H9 (cell line): ENCODE measurements at regions not wholly inside any gene's neighbourhood (a gene's known extent, or its start where the extent isn't known, plus 50 kb on each side); places are given as distances from the start of the nearest gene placed in this dataset.

Experiments
- DNase-seq: peaks from one replicate; pipeline ENCODE4 v3.0.0-alpha.2; 2017
- H2AFZ ChIP-seq: one replicate; pipeline ENCODE4 v1.6.1; 2013; ENCODE audit warnings: mild to moderate bottlenecking, low read length, control low read depth, moderate library complexity
- H2AK5ac ChIP-seq: 2 replicates; pipeline ENCODE4 v1.6.1; 2013; ENCODE audit warnings: low read length, control low read depth, mixed read lengths; ENCODE audit not compliant: insufficient read length
- H2BK120ac ChIP-seq: one replicate; pipeline ENCODE4 v1.6.1; 2013; ENCODE audit warnings: low read depth, mild to moderate bottlenecking, low read length, control low read depth, inconsistent platforms; ENCODE audit not compliant: poor library complexity, severe bottlenecking
- H2BK12ac ChIP-seq: 2 replicates; pipeline ENCODE4 v1.6.1; 2013; ENCODE audit warnings: low read length, control low read depth, mixed read lengths, low read depth; ENCODE audit not compliant: insufficient read length
- H2BK15ac ChIP-seq: 2 replicates; pipeline ENCODE4 v1.6.1; 2013; ENCODE audit warnings: low read depth, low read length, control low read depth
- H2BK20ac ChIP-seq: one replicate; pipeline ENCODE4 v1.6.1; 2013; ENCODE audit warnings: low read depth, mild to moderate bottlenecking, low read length, control low read depth, inconsistent platforms; ENCODE audit not compliant: poor library complexity, severe bottlenecking
- H2BK5ac ChIP-seq: 2 replicates; pipeline ENCODE4 v1.6.1; 2013; ENCODE audit warnings: low read length, control low read depth, mixed read lengths; ENCODE audit not compliant: insufficient read length
- H3K14ac ChIP-seq: 2 replicates; pipeline ENCODE4 v1.6.1; 2013; ENCODE audit warnings: low read length, control low read depth; ENCODE audit not compliant: insufficient read depth
- H3K18ac ChIP-seq: 2 replicates; pipeline ENCODE4 v1.6.1; 2013; ENCODE audit warnings: low read depth, mild to moderate bottlenecking, mixed read lengths, low read length, control low read depth; ENCODE audit not compliant: insufficient read length
- H3K23ac ChIP-seq: 2 replicates; pipeline ENCODE4 v1.6.1; 2013; ENCODE audit warnings: low read length, control low read depth, mixed read lengths, low read depth; ENCODE audit not compliant: insufficient read length
- H3K23me2 ChIP-seq: 2 replicates; pipeline ENCODE4 v1.6.1; 2013; ENCODE audit warnings: low read depth, mild to moderate bottlenecking, mixed read lengths, low read length, control low read depth; ENCODE audit not compliant: insufficient read length, poor library complexity, severe bottlenecking
- H3K27ac ChIP-seq: 2 replicates; pipeline ENCODE4 v1.5.1; 2013; ENCODE audit warnings: low read length, control low read depth, mixed read lengths, low read depth; ENCODE audit not compliant: insufficient read length
- H3K27me3 ChIP-seq: 2 replicates; pipeline ENCODE4 v1.6.1; 2013; ENCODE audit warnings: low read length, control low read depth, inconsistent platforms; ENCODE audit not compliant: insufficient read depth
- H3K4ac ChIP-seq: 2 replicates; pipeline ENCODE4 v1.6.1; 2013; ENCODE audit warnings: low read depth, mild to moderate bottlenecking, control low read depth, inconsistent platforms, low read length, moderate library complexity
- H3K4me1 ChIP-seq: 2 replicates; pipeline ENCODE4 v1.6.1; 2013; ENCODE audit warnings: low read length, control low read depth, inconsistent platforms; ENCODE audit not compliant: insufficient read depth
- H3K4me2 ChIP-seq: 2 replicates; pipeline ENCODE4 v1.6.1; 2013; ENCODE audit warnings: low read length, control low read depth, mixed read lengths; ENCODE audit not compliant: insufficient read length, insufficient read depth
- H3K56ac ChIP-seq: 2 replicates; pipeline ENCODE4 v1.6.1; 2013; ENCODE audit warnings: low read depth, mild to moderate bottlenecking, mixed read lengths, low read length, control low read depth; ENCODE audit not compliant: insufficient read length
- H3K79me1 ChIP-seq: 2 replicates; pipeline ENCODE4 v1.6.1; 2013; ENCODE audit warnings: low read depth, mild to moderate bottlenecking, moderate library complexity, low read length, control low read depth, inconsistent platforms; ENCODE audit not compliant: insufficient read depth, poor library complexity, severe bottlenecking
- H3K79me2 ChIP-seq: 2 replicates; pipeline ENCODE4 v1.6.1; 2013; ENCODE audit warnings: low read length, control low read depth, inconsistent platforms; ENCODE audit not compliant: insufficient read depth
- H3K9ac ChIP-seq: 2 replicates; pipeline ENCODE4 v1.6.1; 2013; ENCODE audit warnings: low read length, control low read depth, mixed read lengths; ENCODE audit not compliant: insufficient read length; ENCODE audit errors: extremely low read depth
- H3K9me3 ChIP-seq: one replicate; pipeline ENCODE4 v1.6.1; 2013; ENCODE audit warnings: low read depth, low read length, inconsistent platforms; ENCODE audit not compliant: control insufficient read depth
- H3T11ph ChIP-seq: one replicate; pipeline ENCODE4 v1.6.1; 2013; ENCODE audit warnings: mild to moderate bottlenecking, low read length, control low read depth, inconsistent platforms
- H4K20me1 ChIP-seq: one replicate; pipeline ENCODE4 v1.6.1; 2013; ENCODE audit not compliant: control insufficient read depth, insufficient read length, insufficient read depth
- H4K5ac ChIP-seq: 2 replicates; pipeline ENCODE4 v1.6.1; 2013; ENCODE audit warnings: low read depth, mild to moderate bottlenecking, mixed read lengths, low read length, control low read depth; ENCODE audit not compliant: insufficient read length
- H4K8ac ChIP-seq: replicated peaks from 2 replicates; pipeline ENCODE4 v1.6.1; 2013; ENCODE audit warnings: low read length, control low read depth, mixed read lengths, low read depth; ENCODE audit not compliant: insufficient read length
- H4K91ac ChIP-seq: 2 replicates; pipeline ENCODE4 v1.6.1; 2013; ENCODE audit warnings: low read depth, mild to moderate bottlenecking, moderate library complexity, mixed read lengths, low read length, control low read depth; ENCODE audit not compliant: insufficient read length
- H3K27ac Mint-ChIP-seq, 3 experiments: 2 replicates in 2 of 3; 3 replicates in 1 of 3; pipeline ENCODE4 v1.8.0; 2020 to 2021; ENCODE audit warnings: mixed read lengths in 3 of 3, mild to moderate bottlenecking in 1 of 3, moderate library complexity in 1 of 3
- H3K27me3 Mint-ChIP-seq: 2 replicates; pipeline ENCODE4 v1.8.0; 2021; ENCODE audit warnings: low read depth, mild to moderate bottlenecking, moderate library complexity, mixed read lengths
- H3K36me3 Mint-ChIP-seq, 3 experiments: 2 replicates in 2 of 3; 3 replicates in 1 of 3; pipeline ENCODE4 v1.8.0; 2020 to 2021; ENCODE audit warnings: low read depth in 3 of 3, mixed read lengths in 3 of 3; ENCODE audit not compliant: insufficient read depth in 1 of 3
- H3K4me1 Mint-ChIP-seq, 2 experiments: 2 replicates each; pipeline ENCODE4 v1.8.0; 2020; ENCODE audit warnings: mixed read lengths in 2 of 2
- H3K4me3 Mint-ChIP-seq, 2 experiments: 2 replicates in 1 of 2; 3 replicates in 1 of 2; pipeline ENCODE4 v1.8.0; 2020 to 2021; ENCODE audit warnings: mild to moderate bottlenecking in 2 of 2, mixed read lengths in 2 of 2, moderate library complexity in 1 of 2
- H3K9me3 Mint-ChIP-seq, 2 experiments: 2 replicates in 1 of 2; 3 replicates in 1 of 2; pipeline ENCODE4 v1.8.0; 2020; ENCODE audit warnings: mild to moderate bottlenecking in 2 of 2, mixed read lengths in 2 of 2, moderate library complexity in 1 of 2
- CTCF ChIP-seq: fragments of 200-600 bp; sonication (generic); conservative IDR thresholded peaks from 3 replicates; pipeline ENCODE4 v1.8.0; 2021; ENCODE audit warnings: antibody characterized with exemption, mild to moderate bottlenecking
- WGBS: extraction: QIAGEN DNeasy Blood & Tissue Kit; methylation state at CpG from one replicate; pipeline ENCODE4 v1.1.7; 2013; ENCODE audit warnings: missing lambda C conversion rate, low lambda C conversion rate, mixed read lengths; ENCODE audit not compliant: insufficient read length; ENCODE audit errors: extremely low coverage; 5-methylcytosine and 5-hydroxymethylcytosine counted together

GRCh38 chr13:88223958-88224357 lies 552.8 kb downstream of the SLITRK5 start:
- Histone ChIP-seq H3K4me2 (no peak overlapping the region), H3K14ac (no peak overlapping the region), H4K91ac (no peak overlapping the region), H3K4ac (no peak overlapping the region), H3T11ph (no peak overlapping the region), H2AFZ (no peak overlapping the region), H2AK5ac (no peak overlapping the region), H2BK12ac (no peak overlapping the region), H3K9ac (no peak overlapping the region), H2BK5ac (no peak overlapping the region), H4K20me1 (no peaks in the 10 kb centered on the region), H2BK20ac (no peak overlapping the region), H3K79me2 (no peaks in the 10 kb centered on the region), H2BK15ac (no peak overlapping the region), H3K18ac (no peak overlapping the region), H3K56ac (no peak overlapping the region), H3K23me2 (no peaks in the 10 kb centered on the region), H4K8ac (no peak overlapping the region), H4K5ac (no peak overlapping the region), H3K4me1 (no peaks in the 10 kb centered on the region), H2BK120ac (no peak overlapping the region), H3K27me3 (no peaks in the 10 kb centered on the region), H3K23ac (no peak overlapping the region), H3K27ac (no peak overlapping the region), H3K9me3 (no peaks in the 10 kb centered on the region), H3K79me1 (no peaks in the 10 kb centered on the region)
- H3K4me1 Mint-ChIP-seq, result no peaks in the 10 kb centered on the region
- DNase-seq, result no peak
- H3K4me3 Mint-ChIP-seq, result no peak overlapping the region
- H3K27me3 Mint-ChIP-seq, result no peaks in the 10 kb centered on the region
- TF ChIP-seq CTCF, result no peak
- H3K36me3 Mint-ChIP-seq, result no peaks in the 10 kb centered on the region
- WGBS, result no CpG with 5 or more reads among the region's 7 CpGs
- 0 out of 5 replicates have a peak, but pooled peaks cover 0 to 3% of the 10 kb centered on the region in 2 experiments for H3K9me3 Mint-ChIP-seq
- no peak overlapping the region for H3K27ac Mint-ChIP-seq
